ENCODE measurements at regions not wholly inside any gene's neighbourhood (a gene's known extent, or its start where the extent isn't known, plus 50 kb on each side); places are given as distances from the start of the nearest gene placed in this dataset.

DNA sequence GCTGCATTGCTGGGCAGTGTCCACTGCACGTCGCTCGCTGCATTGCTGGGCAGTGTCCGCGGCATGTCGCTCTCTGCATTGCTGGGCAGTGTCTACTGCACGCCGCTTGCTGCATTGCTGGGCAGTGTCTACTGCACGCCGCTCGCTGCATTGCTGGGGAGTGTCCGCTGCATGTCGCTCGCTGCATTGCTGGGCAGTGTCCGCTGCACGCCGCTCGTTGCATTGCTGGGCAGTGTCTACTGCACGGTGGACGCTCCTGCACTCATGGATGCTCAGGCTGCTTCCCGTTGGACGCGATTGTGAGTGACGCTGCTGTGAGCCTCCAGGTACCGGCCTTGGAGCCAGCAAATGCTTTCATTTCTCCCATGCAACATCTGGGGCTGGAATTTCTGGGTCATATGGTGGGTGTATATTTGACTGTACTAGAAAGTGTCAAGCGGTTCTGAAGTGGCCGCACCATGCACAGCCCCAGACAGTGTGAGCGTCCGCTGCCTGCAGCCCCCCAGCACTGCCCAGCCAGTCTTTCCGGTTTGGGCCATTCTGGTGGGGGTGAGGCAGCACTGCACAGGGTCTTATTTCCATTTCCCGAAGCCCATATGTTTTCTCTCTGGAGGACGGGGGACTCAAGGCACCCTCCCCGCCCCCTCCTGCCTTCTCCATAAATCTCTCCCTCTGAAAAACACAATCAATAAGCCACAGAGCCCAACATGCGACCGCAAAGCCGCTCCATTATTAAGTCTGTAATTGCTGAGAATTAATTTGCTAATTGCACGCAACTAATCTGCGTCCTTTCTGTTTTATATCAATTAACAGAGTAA, 97.4 kb downstream of the YTHDF1 start:
- DNase-seq (ENCODE audit: missing footprints) (peak; percentile 46), ATAC-seq (no peak)
- intact Hi-C loops (cut with DNase I) = no loop called here

DNA sequence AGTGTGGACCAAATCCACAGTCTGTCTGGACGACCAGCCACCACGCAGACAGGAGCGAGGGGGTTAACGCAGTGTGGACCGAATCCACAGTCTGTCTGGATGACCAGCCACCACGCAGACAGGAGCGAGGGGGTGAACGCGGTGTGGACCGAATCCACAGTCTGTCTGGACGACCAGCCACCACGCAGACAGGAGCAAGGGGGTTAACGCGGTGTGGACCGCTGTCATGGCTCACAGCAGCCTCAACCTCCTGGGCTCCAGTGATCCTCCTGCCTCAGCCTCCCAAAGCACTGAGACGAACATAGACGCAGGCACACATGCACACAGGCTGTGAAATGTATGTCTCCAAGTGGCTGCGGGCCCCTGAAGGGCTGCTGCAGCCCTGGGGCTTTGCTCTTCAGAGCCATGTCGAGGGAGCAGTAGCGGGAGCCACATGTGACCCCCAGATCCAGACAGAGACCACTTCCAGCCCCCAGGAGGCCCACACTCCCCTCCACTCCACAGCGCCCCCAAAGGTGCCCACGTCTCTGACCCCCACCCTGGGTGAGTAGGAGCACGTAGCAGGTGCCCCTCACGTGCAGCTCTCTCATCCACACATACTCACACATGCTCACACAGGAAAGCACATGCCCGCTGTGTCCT, 98.1 kb downstream of the YTHDF1 start:
- DNase-seq (ENCODE audit: missing footprints) (no peak), ATAC-seq (no peak)
- intact Hi-C loops (cut with DNase I) = no loop called here

DNA sequence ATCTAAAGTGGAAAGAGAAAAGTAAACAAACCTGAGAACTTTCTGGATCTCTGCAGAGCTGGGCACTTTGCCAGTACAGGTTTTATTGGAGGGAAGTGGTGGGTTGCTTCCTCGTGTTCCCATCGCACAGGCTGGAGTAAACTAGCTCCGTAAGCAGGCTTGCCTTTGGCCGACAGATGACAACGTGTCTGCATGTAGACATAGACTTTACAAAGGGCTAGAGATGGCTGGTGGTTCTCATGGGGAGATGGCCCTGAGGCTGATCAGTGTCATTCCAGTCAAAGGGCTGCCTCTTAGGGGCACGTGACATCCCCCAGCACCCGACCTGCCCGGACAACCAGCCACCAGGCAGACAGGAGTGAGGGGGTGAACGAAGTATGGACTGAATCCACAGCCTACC, 98.8 kb downstream of the YTHDF1 start:
- intact Hi-C loops (cut with DNase I) = no loop called here
- no peak for ATAC-seq
- DNase-seq (ENCODE audit: missing footprints) = no peak

DNA sequence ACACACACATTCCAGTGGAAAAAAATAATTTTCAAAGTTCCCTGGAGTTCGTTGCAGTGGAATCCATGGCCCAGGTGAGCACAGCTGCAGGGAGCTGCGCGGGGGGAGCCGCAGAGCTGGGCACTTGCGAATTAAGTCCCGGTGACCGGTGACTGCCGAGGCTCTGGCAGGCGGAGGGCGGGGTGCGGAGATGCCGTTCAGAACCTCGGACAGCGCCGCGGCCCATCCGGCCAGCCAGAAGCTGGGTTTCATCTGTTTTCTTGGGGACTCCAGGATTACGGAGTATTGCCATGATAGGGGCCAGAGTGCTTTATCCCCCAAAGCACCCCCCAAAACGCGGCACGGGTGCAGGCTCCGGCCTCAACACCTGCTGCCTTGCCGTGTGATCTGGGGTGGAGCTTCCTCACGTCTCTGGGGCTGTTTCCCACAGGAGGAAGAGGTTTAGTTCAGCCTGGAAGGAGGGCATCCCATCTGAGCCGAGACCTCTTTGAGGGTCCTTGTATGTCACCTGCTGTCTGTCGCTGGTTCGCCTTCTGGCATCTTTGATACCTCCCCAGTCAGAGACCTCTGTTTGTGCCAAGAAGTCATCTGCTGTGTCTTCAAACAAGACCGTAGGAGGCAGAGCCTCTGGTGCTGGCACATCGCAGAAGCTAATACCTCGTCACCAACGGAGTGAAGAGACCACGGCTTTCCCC, 99.4 kb downstream of the YTHDF1 start:
- intact Hi-C loops (cut with DNase I) = no loop called here
- ATAC-seq (no peak), DNase-seq (ENCODE audit: missing footprints) (peak; percentile 33)

DNA sequence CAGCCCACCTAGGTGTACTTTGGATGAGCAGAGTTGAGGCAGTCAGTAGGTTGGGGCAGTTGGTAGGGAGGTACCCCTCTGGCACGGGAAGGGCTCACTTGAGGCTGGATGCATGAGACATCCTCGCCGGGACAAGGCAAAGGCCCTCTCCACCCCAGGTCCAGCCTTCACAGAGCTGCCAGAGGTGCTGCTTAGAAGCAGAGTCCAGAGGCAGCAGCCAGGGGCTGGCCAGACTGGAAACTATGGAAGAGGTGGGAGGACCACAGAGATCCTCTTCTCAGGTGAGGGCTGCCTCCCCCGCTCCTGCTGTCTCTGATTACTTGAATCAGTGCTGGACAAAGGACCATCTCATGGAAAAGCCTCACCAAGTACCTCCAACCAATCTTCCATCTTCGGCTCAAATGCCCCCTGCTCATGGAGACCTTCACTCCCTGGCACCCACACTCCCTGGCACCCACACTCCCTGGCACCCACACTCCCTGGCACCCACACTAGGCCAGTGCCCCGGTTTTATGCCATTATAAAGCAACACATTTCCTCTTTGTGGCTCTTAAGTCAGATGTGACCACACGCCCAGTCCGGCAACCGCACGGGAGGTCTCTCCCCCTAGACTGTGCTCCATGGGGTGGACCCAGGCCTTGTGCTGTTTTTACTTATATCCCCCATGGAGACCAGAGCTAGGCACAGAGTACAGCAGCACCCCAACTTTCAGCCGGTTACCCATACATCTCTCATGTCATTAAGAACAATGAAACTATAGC, 100.1 kb downstream of the YTHDF1 start:
- ATAC-seq (no peak), DNase-seq (ENCODE audit: missing footprints) (peak; percentile 30)
- intact Hi-C loops (cut with DNase I) = no loop called here

GRCh38 chr20:63114693-63115311, 101.1 kb downstream of the YTHDF1 start:
- ATAC-seq (no peak), DNase-seq (ENCODE audit: missing footprints) (peak; percentile 11)
- intact Hi-C loops (cut with DNase I) = no loop called here

- DNase-seq (ENCODE audit: missing footprints) = peak; percentile 6
- intact Hi-C loops (cut with DNase I) = no loop called here
- no peak for ATAC-seq
Observed at GRCh38 chr20:63114006-63114692, 101.8 kb downstream of the YTHDF1 start.

DNA sequence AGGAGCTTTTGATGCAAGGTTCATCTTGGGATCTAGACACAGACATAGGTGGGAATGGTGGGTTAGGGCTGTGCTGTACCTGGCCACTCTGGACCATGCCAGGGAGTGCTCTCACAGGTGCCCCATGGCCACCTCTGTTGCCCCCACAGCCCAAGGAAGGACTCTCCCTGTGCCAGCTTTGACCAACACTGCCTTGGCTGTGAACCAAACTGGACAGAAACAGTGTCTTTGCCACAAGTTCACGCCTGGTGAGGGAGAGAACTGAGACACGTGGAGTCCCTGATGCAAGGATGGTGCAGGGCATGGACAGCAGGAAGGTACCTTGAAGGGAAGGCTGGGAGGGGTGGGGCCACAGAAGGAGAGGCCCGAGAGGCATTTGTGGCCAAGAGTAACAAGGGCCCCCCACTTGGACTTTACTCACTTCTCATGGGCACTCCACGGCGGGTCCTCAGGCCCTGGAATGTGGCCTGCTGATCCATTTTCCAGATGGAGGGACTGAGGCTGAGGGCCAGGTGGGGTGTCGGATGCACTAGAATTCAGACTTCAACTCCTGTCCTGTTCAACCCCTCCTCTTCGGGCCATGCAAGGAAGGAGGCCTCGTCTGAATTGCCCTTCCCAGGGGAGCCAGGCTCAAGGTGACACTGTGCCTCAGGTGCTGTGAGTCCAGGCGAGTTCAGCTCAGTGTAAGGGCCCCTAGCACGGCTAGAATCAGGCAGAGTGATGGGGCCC, 103.3 kb downstream of the YTHDF1 start:
- ATAC-seq (no peak), DNase-seq (ENCODE audit: missing footprints) (no peak)
- intact Hi-C loops (cut with DNase I) = no loop called here

DNA sequence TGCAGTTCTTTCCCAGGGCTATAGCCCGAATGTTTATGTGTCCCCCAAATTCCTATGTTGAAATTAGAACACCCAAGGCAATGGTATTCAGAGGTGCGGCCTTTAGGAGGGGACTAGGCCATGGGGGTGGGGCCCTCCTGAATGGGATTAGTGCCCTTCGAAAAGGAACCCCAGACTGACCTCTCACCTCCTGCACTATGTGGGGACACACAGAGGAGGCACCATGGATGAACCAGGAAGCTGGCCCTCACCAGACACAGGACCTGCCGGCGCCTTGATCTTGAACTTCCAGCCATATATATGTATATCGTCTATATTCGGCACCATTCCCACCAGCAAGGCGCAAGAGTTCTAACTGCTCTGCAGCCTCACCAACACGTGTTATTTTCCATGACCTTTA, 101.5 kb upstream of the BHLHE23 start:
- DNase-seq (ENCODE audit: missing footprints) = peak; percentile 9
- intact Hi-C loops (cut with DNase I) = no loop called here
- ATAC-seq = no peak

DNA sequence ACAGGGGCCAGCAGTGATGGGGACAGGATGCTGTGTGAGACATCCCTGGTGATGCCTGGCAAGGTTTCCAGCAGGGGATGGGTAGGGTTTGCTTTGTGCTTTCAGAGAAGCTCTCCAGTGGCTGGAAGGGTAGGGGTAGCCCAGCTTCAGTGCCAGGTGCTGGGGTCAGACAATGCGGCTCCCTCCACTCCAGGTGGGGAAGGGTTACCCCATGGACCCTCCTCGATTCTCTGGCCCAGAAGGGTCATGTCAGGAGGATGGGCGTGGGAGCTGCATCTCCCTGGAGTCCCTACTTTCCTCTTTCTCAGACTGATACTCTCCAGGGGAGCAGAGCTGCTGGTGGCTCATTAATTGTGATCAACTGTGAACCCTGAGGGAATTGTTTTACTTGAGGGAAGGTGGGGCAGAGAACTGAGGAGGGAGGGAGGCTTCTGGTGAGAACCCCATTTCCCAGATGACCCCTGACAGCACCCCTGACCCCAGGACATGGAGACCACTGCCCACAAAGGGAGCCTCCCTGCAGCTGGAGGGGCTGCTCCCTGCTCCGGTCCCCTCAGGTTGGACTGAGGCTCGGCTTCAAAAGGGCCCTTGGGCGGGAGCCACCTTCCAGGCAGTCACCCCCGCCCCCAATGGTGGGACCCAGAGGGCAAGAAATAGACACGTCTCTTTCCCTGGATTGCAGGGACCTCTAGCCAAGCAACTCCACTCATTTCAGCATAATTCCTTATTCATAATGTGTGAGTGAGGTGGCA, 100.9 kb upstream of the BHLHE23 start:
- intact Hi-C loops (cut with DNase I) = no loop called here
- no peak for ATAC-seq
- DNase-seq (ENCODE audit: missing footprints) = peak; percentile 39

DNA sequence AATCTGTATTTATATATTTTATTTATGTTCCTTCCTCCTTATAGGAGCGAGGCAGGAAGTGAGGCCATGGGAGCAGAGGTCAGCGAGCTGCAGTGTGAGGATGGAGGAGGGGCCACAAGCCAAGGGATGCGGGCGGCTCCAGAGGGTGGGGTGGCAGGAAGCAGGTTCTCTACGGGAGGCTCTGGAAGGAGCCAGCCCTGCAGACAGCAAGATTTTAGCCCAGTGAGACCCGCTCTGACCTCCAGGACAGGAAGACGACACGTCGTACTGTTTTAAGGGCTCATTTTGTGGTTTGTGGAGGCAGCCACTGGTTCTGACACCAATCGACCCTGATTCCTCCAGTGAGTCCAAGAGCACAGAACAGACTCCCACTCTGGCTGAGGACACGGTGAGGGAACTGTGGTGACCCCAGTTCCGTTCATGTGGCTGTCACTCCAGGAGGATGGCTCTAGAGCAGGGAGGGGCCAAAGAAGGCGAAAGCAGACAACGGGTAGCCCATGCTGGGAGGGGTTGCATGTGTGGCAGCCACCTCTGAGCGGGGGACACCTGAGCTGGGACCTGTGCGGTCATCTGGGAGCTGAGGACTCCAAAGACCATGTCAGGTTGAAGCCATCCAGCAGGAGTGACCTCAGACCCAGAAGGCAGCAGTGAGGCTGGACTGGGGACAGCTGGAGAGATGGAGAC, 100.1 kb upstream of the BHLHE23 start:
- ATAC-seq = no peak
- DNase-seq (ENCODE audit: missing footprints) = peak; percentile 45
- intact Hi-C loops (cut with DNase I) = no loop called here

DNA sequence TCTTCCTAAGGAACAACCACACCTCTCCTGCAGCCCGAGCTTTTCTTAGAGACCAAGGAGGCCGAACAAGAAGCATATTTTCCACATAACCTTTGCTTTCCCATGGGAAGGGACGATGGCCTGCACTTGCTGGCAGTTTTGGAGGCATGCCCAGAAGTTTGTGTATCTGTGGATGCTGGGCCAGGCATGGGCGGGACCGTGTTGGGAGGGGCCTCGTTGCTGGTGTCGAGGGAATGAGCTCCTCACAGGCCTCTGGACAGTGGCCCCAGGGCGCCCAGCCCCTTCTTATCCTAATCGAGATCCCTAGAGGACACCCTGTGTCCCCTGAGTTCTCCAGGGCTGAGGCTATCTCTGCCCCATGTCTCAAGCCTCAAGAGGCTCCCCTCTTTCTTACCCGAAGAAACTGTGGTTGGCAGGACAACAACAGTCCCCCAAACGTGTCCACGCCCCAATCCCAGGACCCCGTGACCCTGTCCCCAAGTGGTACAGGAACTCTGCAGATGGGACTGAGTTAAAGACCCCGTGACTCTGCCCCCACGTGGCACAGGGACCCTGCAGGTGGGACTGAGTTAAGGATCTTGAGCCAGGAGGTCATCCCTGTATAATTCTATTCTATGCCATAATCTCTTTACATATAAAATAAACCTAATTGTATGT, 99.5 kb upstream of the BHLHE23 start:
- ATAC-seq = no peak
- intact Hi-C loops (cut with DNase I) = no loop called here
- peak; percentile 72 for DNase-seq (ENCODE audit: missing footprints)

DNA sequence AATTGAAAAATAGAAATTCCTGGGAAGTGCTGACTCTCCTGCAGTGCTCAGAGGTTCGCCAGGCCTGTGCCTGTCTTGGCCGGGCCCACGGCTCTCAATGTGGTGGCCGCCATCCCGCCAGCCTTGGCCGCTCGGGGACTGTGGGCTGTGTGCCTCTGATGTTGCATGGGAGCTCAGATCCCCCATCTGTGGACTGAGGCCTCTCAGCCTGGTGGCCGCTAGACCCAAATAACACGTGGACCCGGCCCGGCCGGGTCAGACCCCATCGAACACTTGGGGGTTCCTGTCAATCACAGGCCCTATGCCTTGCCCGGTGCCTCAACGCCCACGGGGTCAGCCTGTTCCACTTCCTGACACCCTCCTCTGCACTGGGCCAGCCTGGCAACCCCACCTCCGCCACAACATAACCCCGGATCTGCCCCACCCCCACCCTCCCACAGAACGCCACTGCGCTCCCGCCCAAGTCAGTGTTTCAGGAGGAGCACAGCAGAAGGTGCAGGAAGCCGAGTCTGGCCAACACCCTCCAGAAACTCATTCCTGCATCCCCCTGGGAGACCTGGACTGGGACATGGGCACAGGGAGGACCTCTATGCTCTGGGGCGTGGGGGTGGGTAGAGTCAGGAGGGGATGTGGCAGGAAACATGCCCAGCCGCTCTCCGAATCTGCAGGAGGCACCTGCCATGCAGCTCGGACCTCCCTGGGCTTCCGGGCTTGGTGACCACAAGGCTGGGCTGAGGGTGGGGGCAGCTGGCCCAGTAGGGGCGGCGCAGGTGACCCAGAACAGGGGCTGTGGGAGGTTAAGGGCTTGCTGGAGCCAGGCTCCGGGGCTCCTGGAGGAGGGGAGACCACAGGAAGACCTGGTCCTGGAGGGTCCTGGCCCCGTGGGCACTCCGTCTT, 98.7 kb upstream of the BHLHE23 start:
- ATAC-seq (no peak), DNase-seq (ENCODE audit: missing footprints) (peak; percentile 64)
- intact Hi-C loops (cut with DNase I) = no loop called here

DNA sequence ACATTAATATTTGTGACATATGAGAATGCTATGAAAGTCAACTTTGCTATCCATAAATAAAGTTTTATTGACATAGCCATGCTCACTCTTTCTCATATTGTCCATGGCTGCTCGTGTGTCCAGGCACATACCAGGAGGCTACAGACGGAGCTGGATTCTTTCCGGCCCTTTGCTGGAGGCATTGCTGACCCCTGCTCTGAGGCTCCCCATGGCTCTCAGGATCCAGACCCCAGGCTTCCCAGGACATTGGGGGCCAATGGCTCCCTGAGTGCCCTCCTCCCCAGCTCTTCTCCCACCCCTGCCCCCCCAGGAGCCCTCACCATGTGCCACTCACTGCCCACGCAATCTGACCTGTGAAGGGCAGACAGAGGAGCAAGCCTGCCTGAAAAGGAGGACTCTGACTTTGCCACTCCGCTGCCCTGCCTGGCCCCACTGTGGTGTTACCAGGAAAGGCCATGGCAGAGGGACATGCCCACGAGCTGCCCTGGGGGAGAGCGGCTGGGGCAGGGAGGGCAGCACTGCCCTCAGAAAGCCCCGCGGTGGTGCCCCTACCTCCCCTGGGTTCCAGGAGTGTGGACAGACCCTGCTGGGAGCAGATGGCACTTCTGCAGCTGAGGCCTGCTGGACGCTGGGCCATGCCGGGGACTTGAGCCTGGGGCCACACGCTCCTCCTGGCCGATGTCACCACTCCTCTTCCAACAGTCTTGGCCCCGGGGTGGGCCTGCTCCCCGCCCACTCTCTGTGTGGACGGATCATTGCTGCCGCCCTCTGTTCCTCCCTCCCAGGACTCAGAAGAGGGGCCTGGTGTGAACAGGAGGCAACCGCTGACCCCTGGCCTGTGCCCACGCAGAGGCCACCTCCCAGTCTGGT, 97.8 kb upstream of the BHLHE23 start:
- ATAC-seq (no peak), DNase-seq (ENCODE audit: missing footprints) (peak; percentile 31)
- intact Hi-C loops (cut with DNase I) = no loop called here

Measured in Right ventricle myocardium inferior (tissue), 1 donor.